Keratinocyte (primary cell): ENCODE measurements at regions not wholly inside any gene's neighbourhood (a gene's known extent, or its start where the extent isn't known, plus 50 kb on each side); places are given as distances from the start of the nearest gene placed in this dataset.

Source experiments
- DNase-seq: peaks from one replicate; pipeline ENCODE4 v3.0.0-alpha.2; 2011; ENCODE audit warnings: low read depth, missing footprints, low spot score
- FAIRE-seq: peaks from 2 replicates; lab custom pipeline; 2011; peaks lifted over from hg19 to GRCh38; lab: Jason Lieb, UNC
- H2AFZ ChIP-seq: 2 replicates; pipeline ENCODE4 v1.6.0; 2012; ENCODE audit warnings: low read length, control low read depth, inconsistent platforms; ENCODE audit not compliant: control insufficient read depth
- H3K27ac ChIP-seq: 2 replicates; pipeline ENCODE4 v1.5.1; 2011; ENCODE audit warnings: low read length; ENCODE audit not compliant: control insufficient read depth, insufficient read depth
- H3K27me3 ChIP-seq: 3 replicates; pipeline ENCODE4 v1.6.0; 2011; ENCODE audit warnings: low read length; ENCODE audit not compliant: control insufficient read depth, insufficient read depth; ENCODE audit errors: extremely low read depth
- H3K36me3 ChIP-seq, 2 experiments: 2 replicates in 1 of 2; 3 replicates in 1 of 2; pipeline ENCODE4 v1.5.1; 2011; ENCODE audit warnings: low read length in 2 of 2, mild to moderate bottlenecking in 1 of 2; ENCODE audit not compliant: control insufficient read depth in 2 of 2, insufficient read depth in 2 of 2; ENCODE audit errors: extremely low read depth in 1 of 2
- H3K4me1 ChIP-seq: 3 replicates; pipeline ENCODE4 v1.5.1; 2011; ENCODE audit warnings: low read length; ENCODE audit not compliant: control insufficient read depth, insufficient read depth; ENCODE audit errors: extremely low read depth
- H3K4me2 ChIP-seq: 3 replicates; pipeline ENCODE4 v1.6.0; 2011; ENCODE audit warnings: low read depth, low read length; ENCODE audit not compliant: control insufficient read depth, insufficient read depth; ENCODE audit errors: extremely low read depth
- H3K4me3 ChIP-seq, 3 experiments: fragments of 200-600 bp in 1 of 3; sonication (generic) in 1 of 3; 2 replicates in 2 of 3; 3 replicates in 1 of 3; pipeline ENCODE4 v1.5.1; 2011 to 2016; ENCODE audit warnings: low read length in 3 of 3, mild to moderate bottlenecking in 3 of 3, control low read depth in 2 of 3, inconsistent platforms in 1 of 3, low read depth in 1 of 3, mixed read lengths in 1 of 3, mixed run types in 1 of 3, moderate library complexity in 1 of 3; ENCODE audit not compliant: control insufficient read depth in 2 of 3, insufficient read depth in 2 of 3; ENCODE audit errors: extremely low read depth in 1 of 3
- H3K79me2 ChIP-seq: 2 replicates; pipeline ENCODE4 v1.6.0; 2012; ENCODE audit warnings: low read length; ENCODE audit not compliant: control insufficient read depth, insufficient read depth
- H3K9ac ChIP-seq: 3 replicates; pipeline ENCODE4 v1.6.0; 2011; ENCODE audit warnings: low read length; ENCODE audit not compliant: control insufficient read depth, insufficient read depth; ENCODE audit errors: extremely low read depth
- H3K9me1 ChIP-seq: 3 replicates; pipeline ENCODE4 v1.6.0; 2011; ENCODE audit warnings: low read length; ENCODE audit not compliant: control insufficient read depth, insufficient read depth; ENCODE audit errors: extremely low read depth
- H3K9me3 ChIP-seq: 2 replicates; pipeline ENCODE4 v1.5.1; 2012; ENCODE audit warnings: low read depth, low read length; ENCODE audit not compliant: control insufficient read depth
- H4K20me1 ChIP-seq: 3 replicates; pipeline ENCODE4 v1.6.0; 2011; ENCODE audit warnings: low read length; ENCODE audit not compliant: control insufficient read depth, insufficient read depth; ENCODE audit errors: extremely low read depth
- EZH2 ChIP-seq: IDR thresholded peaks from one replicate; pipeline ENCODE4 v1.6.1; 2012; ENCODE audit warnings: inconsistent platforms, mild to moderate bottlenecking, low read length, moderate library complexity
- dilution Hi-C: fragments of 300-500 bp; cut with MboI; formaldehyde crosslinking; loops from one replicate; pipeline ENCODE4 v1.7.0; 2020; ENCODE audit warnings: low sequenced_read_pairs; ENCODE audit not compliant: extremely low pct_ligation_motif_present
- TF ChIP-seq, protein P1 (sequence below), 3 experiments: IDR thresholded peaks in 1 of 3; conservative IDR thresholded peaks in 1 of 3; optimal IDR thresholded peaks in 1 of 3; 2 replicates in 2 of 3; 3 replicates in 1 of 3; pipeline versions ENCODE3 to v1.5.1; 2011; ENCODE audit warnings: low read length in 3 of 3, mild to moderate bottlenecking in 3 of 3, moderate library complexity in 2 of 3, control low read depth in 1 of 3, inconsistent platforms in 1 of 3; ENCODE audit not compliant: insufficient read depth in 2 of 3; ENCODE audit errors: extremely low read depth in 1 of 3

DNA sequence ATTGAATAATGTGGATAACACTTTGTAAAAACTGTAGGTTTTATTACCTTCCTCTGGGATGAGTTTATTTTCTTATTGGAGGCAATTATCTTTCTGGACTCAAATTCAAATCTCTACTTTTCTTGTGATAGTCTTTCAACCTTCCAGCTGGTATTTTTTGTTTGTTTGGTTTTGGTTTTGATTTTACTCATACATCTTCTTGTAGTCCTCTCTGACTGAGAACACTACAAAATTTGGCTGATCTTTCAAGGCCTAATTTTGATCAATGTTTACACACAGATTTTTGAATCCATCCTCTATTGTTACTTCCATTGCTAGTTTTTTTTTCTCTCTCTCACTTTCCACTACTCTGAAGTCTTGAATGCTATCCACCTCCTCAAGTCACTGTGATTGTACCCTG lies 303.8 kb upstream of the NECTIN3 start:
- H3K4me1 ChIP-seq = no peaks in the 10 kb centered on the region
- no peaks in the 10 kb centered on the region for H3K36me3 ChIP-seq
- TF ChIP-seq, protein P1, sequence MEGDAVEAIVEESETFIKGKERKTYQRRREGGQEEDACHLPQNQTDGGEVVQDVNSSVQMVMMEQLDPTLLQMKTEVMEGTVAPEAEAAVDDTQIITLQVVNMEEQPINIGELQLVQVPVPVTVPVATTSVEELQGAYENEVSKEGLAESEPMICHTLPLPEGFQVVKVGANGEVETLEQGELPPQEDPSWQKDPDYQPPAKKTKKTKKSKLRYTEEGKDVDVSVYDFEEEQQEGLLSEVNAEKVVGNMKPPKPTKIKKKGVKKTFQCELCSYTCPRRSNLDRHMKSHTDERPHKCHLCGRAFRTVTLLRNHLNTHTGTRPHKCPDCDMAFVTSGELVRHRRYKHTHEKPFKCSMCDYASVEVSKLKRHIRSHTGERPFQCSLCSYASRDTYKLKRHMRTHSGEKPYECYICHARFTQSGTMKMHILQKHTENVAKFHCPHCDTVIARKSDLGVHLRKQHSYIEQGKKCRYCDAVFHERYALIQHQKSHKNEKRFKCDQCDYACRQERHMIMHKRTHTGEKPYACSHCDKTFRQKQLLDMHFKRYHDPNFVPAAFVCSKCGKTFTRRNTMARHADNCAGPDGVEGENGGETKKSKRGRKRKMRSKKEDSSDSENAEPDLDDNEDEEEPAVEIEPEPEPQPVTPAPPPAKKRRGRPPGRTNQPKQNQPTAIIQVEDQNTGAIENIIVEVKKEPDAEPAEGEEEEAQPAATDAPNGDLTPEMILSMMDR (optimal IDR thresholded peaks at IDR 0.05 in 1 of 3, IDR thresholded peaks at IDR 0.05 in 1 of 3, conservative IDR thresholded peaks at IDR 0.05 in 1 of 3; ENCODE audit: extremely low read depth in 1 of 3, insufficient read depth in 2 of 3, low read length in 3 of 3) = no peak
- no peak for TF ChIP-seq EZH2
- FAIRE-seq = no peak
- no peak overlapping the region for H3K9ac ChIP-seq
- DNase-seq = no peak
- no peaks in the 10 kb centered on the region for H4K20me1 ChIP-seq
- no peaks in the 10 kb centered on the region for H3K27me3 ChIP-seq
- H3K4me2 ChIP-seq = no peak overlapping the region
- H3K79me2 ChIP-seq = no peaks in the 10 kb centered on the region
- H3K9me1 ChIP-seq = no peaks in the 10 kb centered on the region
- no peak overlapping the region for H3K4me3 ChIP-seq
- H3K27ac ChIP-seq = no peak overlapping the region
- no peak overlapping the region for H2AFZ ChIP-seq
- dilution Hi-C loops = no loop called here
- H3K9me3 ChIP-seq = no peaks in the 10 kb centered on the region

DNA sequence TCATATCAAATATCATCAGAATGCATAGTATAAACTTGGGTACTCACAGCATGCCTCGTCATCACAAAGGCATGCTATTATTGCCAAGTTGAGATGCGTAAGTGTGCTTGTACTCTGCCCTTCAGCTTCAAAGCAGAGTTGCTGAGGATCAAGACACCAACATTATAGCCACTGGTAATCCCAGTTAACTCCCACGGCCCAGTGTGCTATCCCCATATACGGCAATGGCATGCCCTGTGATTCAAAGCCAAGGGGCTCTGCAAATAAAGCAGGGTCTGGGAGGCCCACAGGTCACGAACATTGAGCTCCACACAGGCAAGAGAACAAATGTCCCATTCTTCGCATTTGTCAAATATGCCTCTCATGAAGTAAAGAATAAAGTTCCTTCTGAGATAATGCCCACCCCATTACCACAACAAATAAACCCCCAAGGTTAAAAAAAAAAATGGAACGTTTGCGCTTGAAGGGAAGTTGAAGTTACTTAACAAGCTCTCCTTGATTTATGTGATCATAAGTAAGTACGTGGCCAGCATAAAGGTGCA lies 298.1 kb upstream of the NECTIN3 start:
- Histone ChIP-seq H3K27me3 (no peaks in the 10 kb centered on the region), H3K4me3 (no peak overlapping the region), H3K79me2 (no peaks in the 10 kb centered on the region), H3K9me3 (no peaks in the 10 kb centered on the region), H3K9me1 (no peaks in the 10 kb centered on the region), H3K4me1 (no peaks in the 10 kb centered on the region), H3K27ac (no peak overlapping the region), H2AFZ (no peak overlapping the region), H4K20me1 (no peaks in the 10 kb centered on the region), H3K36me3 (no peaks in the 10 kb centered on the region), H3K9ac (no peak overlapping the region), H3K4me2 (no peak overlapping the region)
- TF ChIP-seq, protein P1 (optimal IDR thresholded peaks at IDR 0.05 in 1 of 3, IDR thresholded peaks at IDR 0.05 in 1 of 3, conservative IDR thresholded peaks at IDR 0.05 in 1 of 3; ENCODE audit: extremely low read depth in 1 of 3, insufficient read depth in 2 of 3, low read length in 3 of 3) = no peak
- no peak for TF ChIP-seq EZH2
- FAIRE-seq (no peak), DNase-seq (no peak)
- dilution Hi-C loops = no loop called here
